A549 (cell line): ENCODE measurements at regions not wholly inside any gene's neighbourhood (a gene's known extent, or its start where the extent isn't known, plus 50 kb on each side); places are given as distances from the start of the nearest gene placed in this dataset.

Experiments
- ATAC-seq, 2 experiments: fragments of 200-7000 bp in 1 of 2; fragments of >200 bp in 1 of 2; cut with Nextera tagmentation in 1 of 2; cut with Tn5 transposase in 1 of 2; 3 replicates each; pipeline versions ENCODE4 v1.8.0 to v1.9.1; 2018 to 2020; ENCODE audit warnings: mild to moderate bottlenecking in 1 of 2, moderate library complexity in 1 of 2
- CTCF ChIA-PET: fragments of 300-600 bp; sonication (Branson Sonifier 250); formaldehyde crosslinking; extraction: SDS; loops from one replicate; lab custom pipeline; 2021; ENCODE audit warnings: antibody characterized with exemption, inconsistent platforms; lab: Yijun Ruan, JAX
- POLR2A ChIA-PET: fragments of 350-600 bp; formaldehyde crosslinking; extraction: SDS; loops from one replicate; lab custom pipeline; 2021; ENCODE audit warnings: antibody characterized with exemption, inconsistent platforms; lab: Yijun Ruan, JAX
- DNase-seq, 2 experiments: peaks; one replicate each; pipeline versions ENCODE4 v3.0.0 to v3.0.0-alpha.2; 2011 to 2016; ENCODE audit warnings: low read depth in 1 of 2, low spot score in 1 of 2
- FAIRE-seq: peaks from 2 replicates; lab custom pipeline; 2011; peaks lifted over from hg19 to GRCh38; lab: Jason Lieb, UNC
- H3K27ac ChIP-seq, 2 experiments: fragments of >200 bp; sonication (Bioruptor Twin); formaldehyde crosslinking; 3 replicates each; pipeline ENCODE4 v1.5.1; 2016 to 2017
- H3K4me1 ChIP-seq: fragments of >200 bp; sonication (Bioruptor Twin); formaldehyde crosslinking; 3 replicates; pipeline ENCODE4 v1.6.1; 2016
- H3K4me2 ChIP-seq: fragments of >200 bp; sonication (Bioruptor Twin); formaldehyde crosslinking; 3 replicates; pipeline ENCODE4 v1.6.1; 2016
- H3K4me3 ChIP-seq: fragments of >200 bp; sonication (Bioruptor Twin); formaldehyde crosslinking; 3 replicates; pipeline ENCODE4 v1.5.1; 2016
- H3K9me3 ChIP-seq: fragments of >200 bp; sonication (Bioruptor Twin); formaldehyde crosslinking; 3 replicates; pipeline ENCODE4 v1.6.1; 2016
- BCL3 ChIP-seq: fragments of >200 bp; sonication (Bioruptor Twin); formaldehyde crosslinking; IDR thresholded peaks from 3 replicates; pipeline ENCODE4 v1.6.1; 2016
- CBX8 ChIP-seq: fragments of 200-600 bp; sonication (generic); IDR thresholded peaks from 2 replicates; pipeline ENCODE4 v1.6.1; 2016
- EHF ChIP-seq: fragments of 250-450 bp; sonication (Bioruptor Pico); IDR thresholded peaks from 2 replicates; pipeline ENCODE4 v1.5.0; 2020; ENCODE audit warnings: mild to moderate bottlenecking
- FOSL2 ChIP-seq, 2 experiments: fragments of 450-650 bp in 1 of 2; fragments of >200 bp in 1 of 2; sonication (Bioruptor Twin) in 1 of 2; formaldehyde crosslinking; IDR thresholded peaks; 2 replicates each; pipeline versions ENCODE4 v1.5.0 to v1.6.1; 2016 to 2020; ENCODE audit warnings: mild to moderate bottlenecking in 1 of 2, moderate library complexity in 1 of 2
- HEYL ChIP-seq: fragments of 250-450 bp; sonication (Bioruptor Pico); IDR thresholded peaks from 2 replicates; pipeline ENCODE4 v1.8.0; 2021; ENCODE audit warnings: mild to moderate bottlenecking, moderate library complexity
- HOXB5 ChIP-seq: fragments of 250-450 bp; sonication (Bioruptor Pico); IDR thresholded peaks from 2 replicates; pipeline ENCODE4 v1.5.0; 2020; ENCODE audit warnings: mild to moderate bottlenecking, moderate library complexity
- KDM1A ChIP-seq: fragments of 200-600 bp; sonication (generic); IDR thresholded peaks from 2 replicates; pipeline ENCODE4 v1.6.1; 2016; ENCODE audit warnings: low read depth, mild to moderate bottlenecking
- KDM5A ChIP-seq: fragments of 200-600 bp; sonication (generic); IDR thresholded peaks from 2 replicates; pipeline ENCODE4 v1.6.1; 2016; ENCODE audit warnings: antibody characterized with exemption, mild to moderate bottlenecking
- MAFK ChIP-seq: fragments of 450-650 bp; IDR thresholded peaks from 2 replicates; pipeline ENCODE4 v1.6.1; 2014; ENCODE audit not compliant: partially characterized antibody
- MAX ChIP-seq: IDR thresholded peaks from 2 replicates; pipeline ENCODE4 v1.6.1; 2012
- MAZ ChIP-seq: fragments of 150-350 bp; IDR thresholded peaks from 2 replicates; pipeline ENCODE4 v1.6.1; 2014; ENCODE audit warnings: antibody characterized with exemption, low read depth, low read length, borderline replicate concordance
- NFE2L2 ChIP-seq: fragments of 150-350 bp; conservative IDR thresholded peaks from 2 replicates; pipeline ENCODE4 v1.6.1; 2014; ENCODE audit warnings: low read length
- NR3C1 ChIP-seq: fragments of >200 bp; sonication (Bioruptor Twin); formaldehyde crosslinking; IDR thresholded peaks from 3 replicates; pipeline ENCODE4 v1.6.1; 2017
- RCOR1 ChIP-seq: fragments of 150-350 bp; IDR thresholded peaks from 2 replicates; pipeline ENCODE4 v1.6.1; 2014; ENCODE audit warnings: antibody characterized with exemption, low read length, low read depth
- RNF2 ChIP-seq: fragments of 200-600 bp; sonication (generic); IDR thresholded peaks from 2 replicates; pipeline ENCODE4 v1.6.1; 2016; ENCODE audit warnings: low read depth, mild to moderate bottlenecking, antibody characterized with exemption, moderate library complexity, borderline replicate concordance
- SREBF2 ChIP-seq: fragments of 450-650 bp; IDR thresholded peaks from 2 replicates; pipeline ENCODE4 v1.6.1; 2014; ENCODE audit warnings: mild to moderate bottlenecking, moderate library complexity
- TP53 ChIP-seq: fragments of 250-450 bp; sonication (Bioruptor Pico); IDR thresholded peaks from 2 replicates; pipeline ENCODE4 v1.5.0; 2021; ENCODE audit warnings: mild to moderate bottlenecking, moderate library complexity
- ZSCAN20 ChIP-seq: fragments of 250-450 bp; sonication (Bioruptor Pico); IDR thresholded peaks from 2 replicates; pipeline ENCODE4 v1.8.0; 2022; ENCODE audit warnings: mild to moderate bottlenecking, moderate library complexity
- WGBS: methylation state at CpG from one replicate; pipeline ENCODE4 v1.1.6; 2017; ENCODE audit errors: missing lambda C conversion rate; 5-methylcytosine and 5-hydroxymethylcytosine counted together

GRCh38 chr15:62644216-62644888, 398.2 kb upstream of the TPM1 start:
- no peak for ATAC-seq
- Histone ChIP-seq H3K4me1 (peaks cover 13% of the 10 kb centered on the region), H3K4me3 (no peak overlapping the region), H3K9me3 (no peaks in the 10 kb centered on the region), H3K4me2 (no peak overlapping the region), H3K27ac (peak overlapping the region in 1 of 2 experiments; percentile 33; a peak in 1 of 6 replicates)
- WGBS, result 91% methylated on average over 7 of the region's 7 CpGs
- no peak for FAIRE-seq
- DNase-seq, result no peak
- TF ChIP-seq KDM5A, result no peak
- no peak for TF ChIP-seq RCOR1
- TF ChIP-seq SREBF2, result no peak
- no peak for TF ChIP-seq NR3C1
- TF ChIP-seq EHF (CRISPR knock-in tag), result no peak
- no peak for TF ChIP-seq RNF2
- TF ChIP-seq HOXB5 (CRISPR knock-in tag), result no peak
- TF ChIP-seq ZSCAN20, result no peak
- TF ChIP-seq KDM1A, result no peak
- ChIA-PET CTCF (interaction anchor here (0.6 kb wide), 1 partner anchor 55 kb away, joined by 4 read pairs; no protein-coding TSS in a partner anchor), POLR2A (no interaction called here)

DNA sequence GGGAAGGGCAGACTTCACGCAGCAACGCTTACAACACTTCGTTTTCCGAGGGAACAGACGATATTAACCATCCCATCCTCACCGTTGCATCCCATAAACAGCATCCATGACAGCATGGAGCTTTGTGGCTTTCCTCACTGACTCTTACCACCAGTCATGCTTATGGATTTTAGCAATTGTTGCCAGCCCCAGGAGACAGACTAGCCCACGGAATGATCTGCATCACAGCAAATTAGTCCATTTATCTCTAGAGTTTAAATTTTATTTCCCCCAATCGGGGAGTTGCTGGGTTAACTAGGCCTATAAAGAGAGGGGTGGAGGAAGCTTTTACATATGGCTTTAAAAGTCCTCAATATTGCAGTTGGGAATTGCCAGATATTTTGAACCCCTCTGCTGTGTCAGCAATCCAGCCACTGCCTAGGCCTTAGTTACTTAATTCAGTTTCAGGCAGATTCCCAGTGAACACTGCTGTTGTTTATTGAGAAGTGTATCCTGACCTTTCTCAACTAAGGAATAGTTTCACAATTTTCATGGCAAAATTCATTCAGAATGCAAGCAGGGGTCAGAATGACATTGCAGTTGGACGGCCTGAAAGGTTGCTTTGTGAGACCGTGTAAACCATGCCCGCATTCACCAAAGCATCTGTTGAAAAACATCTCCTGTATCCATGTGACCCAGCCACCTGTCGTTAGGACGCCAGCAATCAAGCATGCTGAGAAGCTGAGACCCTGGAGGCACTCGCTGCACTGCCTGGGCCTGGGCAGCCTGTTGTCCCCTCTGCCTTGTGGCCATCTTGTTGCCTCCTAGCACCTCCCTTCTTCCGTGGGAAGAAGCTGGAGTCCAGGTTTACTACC, 397.4 kb upstream of the TPM1 start:
- no peak overlapping the region for H3K4me3 ChIP-seq
- H3K9me3 ChIP-seq, result no peaks in the 10 kb centered on the region
- DNase-seq (no peak), ATAC-seq (no peak), FAIRE-seq (no peak)
- no peak overlapping the region; a peak in 1 of 6 replicates for H3K27ac ChIP-seq
- H3K4me1 ChIP-seq, result peaks cover 13% of the 10 kb centered on the region
- TF ChIP-seq TP53 (no peak), MAFK (peak; percentile 38)
- H3K4me2 ChIP-seq, result no peak overlapping the region
- POLR2A ChIA-PET, result no interaction called here
- CTCF ChIA-PET, result interaction anchor here (1.1 to 2.9 kb wide), 2 partner anchors 8 to 21 kb away, joined by 4 to 10 read pairs; no protein-coding TSS in a partner anchor
- WGBS, result 93% methylated on average over 15 of the region's 15 CpGs

- POLR2A ChIA-PET, result interaction anchor here (0.6 to 1.0 kb wide), 4 partner anchors 10 to 256 kb away, joined by 3 to 6 read pairs (median 4); partner anchors contain the start of gene TLN2
- peaks cover 13% of the 10 kb centered on the region for H3K4me1 ChIP-seq
- TF ChIP-seq MAFK, result peak; percentile 100
- no peak for TF ChIP-seq MAZ
- TF ChIP-seq NFE2L2, result peak; percentile 71
- TF ChIP-seq BCL3, result no peak
- TF ChIP-seq CBX8, result no peak
- TF ChIP-seq FOSL2 (IDR thresholded peaks at IDR 0.05), result no peak
- peak; percentile 71 for TF ChIP-seq FOSL2 (CRISPR knock-in tag; IDR thresholded peaks at IDR 0.05)
- peak; percentile 62; the same call in 1 of the 2 replicates for TF ChIP-seq MAX
- no peak for TF ChIP-seq HEYL (CRISPR knock-in tag)
- peak; percentile 90 to 93 for DNase-seq
- CTCF ChIA-PET, result interaction anchor here (0.5 to 2.9 kb wide), 3 partner anchors 23 to 259 kb away, joined by 3 to 10 read pairs (median 3); no protein-coding TSS in a partner anchor
- FAIRE-seq, result peak; percentile 99
- 55% methylated on average over 12 of the region's 12 CpGs for WGBS
- no peak overlapping the region for H3K4me3 ChIP-seq
- ATAC-seq, result peak; percentile 87 to 89
- peak overlapping the region; percentile 48 for H3K4me2 ChIP-seq
- no peaks in the 10 kb centered on the region for H3K9me3 ChIP-seq
- H3K27ac ChIP-seq, result peak overlapping the region; percentile 50 to 59
These were observed 395.2 kb upstream of the TPM1 start for GRCh38 chr15:62647202-62647842.
